Neural progenitor cell (in vitro differentiated cells): ENCODE measurements at regions not wholly inside any gene's neighbourhood (a gene's known extent, or its start where the extent isn't known, plus 50 kb on each side); places are given as distances from the start of the nearest gene placed in this dataset.

Experiments used
- DNase-seq: peaks from one replicate; pipeline ENCODE4 v3.0.0-alpha.2; 2016; ENCODE audit warnings: low spot score
- H2AFZ ChIP-seq: fragments of 200-600 bp; sonication (generic); replicated peaks from 2 replicates; pipeline ENCODE4 v1.6.1; 2016; ENCODE audit warnings: antibody characterized with exemption
- H3F3A ChIP-seq: fragments of 200-600 bp; sonication (generic); 2 replicates; pipeline ENCODE4 v1.6.1; 2016; ENCODE audit warnings: antibody characterized with exemption, low read depth
- H3K27ac ChIP-seq: fragments of 200-600 bp; sonication (generic); 2 replicates; pipeline ENCODE4 v1.5.1; 2016; ENCODE audit warnings: mild to moderate bottlenecking
- H3K27me3 ChIP-seq: fragments of 200-600 bp; sonication (generic); 2 replicates; pipeline ENCODE4 v1.6.1; 2016; ENCODE audit warnings: mild to moderate bottlenecking, moderate library complexity
- H3K36me3 ChIP-seq: fragments of 200-600 bp; sonication (generic); 2 replicates; pipeline ENCODE4 v1.5.1; 2016
- H3K4me1 ChIP-seq: fragments of 200-600 bp; sonication (generic); 2 replicates; pipeline ENCODE4 v1.6.1; 2016; ENCODE audit warnings: mixed run types
- H3K4me2 ChIP-seq: fragments of 200-600 bp; sonication (generic); 2 replicates; pipeline ENCODE4 v1.6.1; 2016
- H3K4me3 ChIP-seq: fragments of 200-600 bp; sonication (generic); 2 replicates; pipeline ENCODE4 v1.5.1; 2016
- H3K79me2 ChIP-seq: fragments of 200-600 bp; sonication (generic); 2 replicates; pipeline ENCODE4 v1.6.1; 2016; ENCODE audit warnings: low read depth
- H3K9ac ChIP-seq: fragments of 200-600 bp; sonication (generic); 2 replicates; pipeline ENCODE4 v1.6.1; 2016
- H3K9me3 ChIP-seq: fragments of 200-600 bp; sonication (generic); 2 replicates; pipeline ENCODE4 v1.5.1; 2016; ENCODE audit warnings: low read depth
- H4K20me1 ChIP-seq: fragments of 200-600 bp; sonication (generic); 2 replicates; pipeline ENCODE4 v1.6.1; 2016; ENCODE audit warnings: low read depth
- H3K27ac Mint-ChIP-seq: 3 replicates; pipeline ENCODE4 v1.8.0; 2021; ENCODE audit warnings: mixed read lengths
- H3K27me3 Mint-ChIP-seq: 2 replicates; pipeline ENCODE4 v1.8.0; 2022; ENCODE audit warnings: low read depth, mild to moderate bottlenecking, inconsistent platforms, moderate library complexity, mixed read lengths; ENCODE audit not compliant: insufficient read depth
- H3K36me3 Mint-ChIP-seq: 3 replicates; pipeline ENCODE4 v1.8.0; 2021; ENCODE audit warnings: mixed read lengths
- H3K4me1 Mint-ChIP-seq: 3 replicates; pipeline ENCODE4 v1.8.0; 2021; ENCODE audit warnings: mixed read lengths
- H3K4me3 Mint-ChIP-seq: 3 replicates; pipeline ENCODE4 v1.8.0; 2021; ENCODE audit warnings: mild to moderate bottlenecking, moderate library complexity, mixed read lengths
- H3K9me3 Mint-ChIP-seq: 3 replicates; pipeline ENCODE4 v1.8.0; 2020; ENCODE audit warnings: mixed read lengths
- CTCF ChIP-seq: fragments of 200-600 bp; sonication (generic); IDR thresholded peaks from 2 replicates; pipeline ENCODE4 v1.5.1; 2017; ENCODE audit warnings: antibody characterized with exemption, mild to moderate bottlenecking
- EZH2 ChIP-seq: fragments of 200-600 bp; sonication (generic); IDR thresholded peaks from 2 replicates; pipeline ENCODE4 v1.6.1; 2017; ENCODE audit warnings: antibody characterized with exemption, mild to moderate bottlenecking, moderate library complexity
- EZH2phosphoT487 ChIP-seq: fragments of 200-600 bp; sonication (generic); IDR thresholded peaks from 2 replicates; pipeline ENCODE4 v1.6.1; 2017; ENCODE audit warnings: antibody characterized with exemption

GRCh38 chr6:120302041-120302440 lies 952.5 kb upstream of the MAN1A1 start:
- Mint-ChIP-seq H3K4me1 (peaks cover 3% of the 10 kb centered on the region), H3K27ac (no peak overlapping the region), H3K36me3 (no peaks in the 10 kb centered on the region), H3K27me3 (no peaks in the 10 kb centered on the region), H3K4me3 (no peak overlapping the region), H3K9me3 (no peaks in the 10 kb centered on the region)
- no peak overlapping the region for H3K4me2 ChIP-seq
- no peaks in the 10 kb centered on the region for H3F3A ChIP-seq
- H3K9me3 ChIP-seq: no peaks in the 10 kb centered on the region
- TF ChIP-seq CTCF (no peak), EZH2phosphoT487 (no peak), EZH2 (no peak)
- no peaks in the 10 kb centered on the region for H3K27me3 ChIP-seq
- no peak overlapping the region for H3K4me3 ChIP-seq
- H4K20me1 ChIP-seq: no peaks in the 10 kb centered on the region
- no peak overlapping the region for H2AFZ ChIP-seq
- no peaks in the 10 kb centered on the region for H3K79me2 ChIP-seq
- H3K36me3 ChIP-seq: no peaks in the 10 kb centered on the region
- no peak overlapping the region for H3K27ac ChIP-seq
- peaks cover 6% of the 10 kb centered on the region for H3K4me1 ChIP-seq
- peak; percentile 23 for DNase-seq
- no peak overlapping the region for H3K9ac ChIP-seq

DNA sequence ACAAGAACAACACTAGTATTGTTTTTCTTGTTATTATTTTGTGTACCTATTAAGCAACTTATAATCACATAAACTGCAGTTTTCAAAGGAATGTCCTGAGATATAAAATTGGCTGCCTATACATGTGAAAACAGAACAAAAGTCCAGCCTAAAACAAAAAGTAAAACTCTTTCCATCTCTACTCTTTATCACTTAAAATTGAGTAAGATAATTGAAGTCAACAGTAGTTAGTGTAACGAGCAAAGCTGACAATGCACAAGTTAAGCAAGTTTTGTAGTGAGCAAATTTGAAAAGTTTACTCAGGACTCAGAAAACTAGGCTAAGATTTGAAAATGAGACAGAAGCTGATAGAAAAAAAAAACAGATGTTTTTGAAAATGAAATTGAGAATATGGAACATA lies 941.4 kb upstream of the MAN1A1 start:
- Histone ChIP-seq H3F3A (no peaks in the 10 kb centered on the region), H3K4me1 (no peaks in the 10 kb centered on the region), H3K27ac (no peak overlapping the region), H3K9ac (no peak overlapping the region), H3K4me2 (no peak overlapping the region), H3K9me3 (no peaks in the 10 kb centered on the region), H4K20me1 (no peaks in the 10 kb centered on the region), H3K4me3 (no peak overlapping the region), H3K79me2 (no peaks in the 10 kb centered on the region), H3K36me3 (no peaks in the 10 kb centered on the region), H2AFZ (no peak overlapping the region), H3K27me3 (no peaks in the 10 kb centered on the region)
- H3K4me1 Mint-ChIP-seq: no peaks in the 10 kb centered on the region
- no peaks in the 10 kb centered on the region for H3K9me3 Mint-ChIP-seq
- H3K36me3 Mint-ChIP-seq: no peaks in the 10 kb centered on the region
- no peaks in the 10 kb centered on the region for H3K27me3 Mint-ChIP-seq
- TF ChIP-seq CTCF: no peak
- no peak for TF ChIP-seq EZH2
- no peak for TF ChIP-seq EZH2phosphoT487
- no peak overlapping the region for H3K4me3 Mint-ChIP-seq
- DNase-seq: no peak
- no peak overlapping the region for H3K27ac Mint-ChIP-seq

DNA sequence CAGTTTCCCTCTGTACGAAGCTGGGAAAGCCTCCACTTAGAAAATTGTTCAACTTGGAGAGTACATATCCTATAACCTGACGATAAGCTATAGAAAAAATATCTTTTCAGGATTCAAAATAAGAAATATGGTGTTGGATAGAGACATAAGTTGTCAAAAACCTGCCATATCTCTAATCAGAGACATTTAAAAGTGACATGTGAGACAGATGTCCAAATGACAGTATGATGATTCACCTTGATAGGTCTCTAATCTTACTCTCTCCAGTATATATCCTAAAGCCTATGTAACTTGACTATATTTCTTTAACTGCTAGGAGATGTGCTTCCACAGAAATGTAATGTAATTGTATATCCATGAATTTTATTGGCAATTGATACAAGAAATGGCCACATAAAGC lies 932.4 kb upstream of the MAN1A1 start:
- no peak for TF ChIP-seq CTCF
- no peak for TF ChIP-seq EZH2phosphoT487
- Histone ChIP-seq H3K4me1 (no peaks in the 10 kb centered on the region), H3K9ac (no peak overlapping the region), H2AFZ (no peak overlapping the region), H3K36me3 (no peaks in the 10 kb centered on the region), H3K9me3 (no peaks in the 10 kb centered on the region), H3K27ac (no peak overlapping the region), H3K27me3 (no peaks in the 10 kb centered on the region), H4K20me1 (no peaks in the 10 kb centered on the region), H3K4me3 (no peak overlapping the region), H3K79me2 (no peaks in the 10 kb centered on the region), H3K4me2 (no peak overlapping the region), H3F3A (no peaks in the 10 kb centered on the region)
- Mint-ChIP-seq H3K27me3 (no peaks in the 10 kb centered on the region), H3K9me3 (no peaks in the 10 kb centered on the region), H3K4me1 (no peaks in the 10 kb centered on the region), H3K36me3 (no peaks in the 10 kb centered on the region), H3K4me3 (no peak overlapping the region), H3K27ac (no peak overlapping the region)
- no peak for DNase-seq
